D721Med (cell line): ENCODE measurements at regions not wholly inside any gene's neighbourhood (a gene's known extent, or its start where the extent isn't known, plus 50 kb on each side); places are given as distances from the start of the nearest gene placed in this dataset.

Experiments
- DNase-seq: peaks from one replicate; pipeline ENCODE4 v3.0.0; 2011; ENCODE audit warnings: low spot score; ENCODE audit not compliant: insufficient read length
- FAIRE-seq: peaks from 2 replicates; lab custom pipeline; 2011; peaks lifted over from hg19 to GRCh38; lab: Jason Lieb, UNC
- CTCF ChIP-seq: IDR thresholded peaks from 2 replicates; pipeline ENCODE4 v1.5.1; 2012; ENCODE audit warnings: mild to moderate bottlenecking, control low read depth; ENCODE audit not compliant: insufficient read depth; ENCODE audit errors: missing control alignments

GRCh38 chr18:22666411-22666940 is 248.8 kb upstream of the CTAGE1 start:
- TF ChIP-seq CTCF: no peak
- DNase-seq: no peak
- no peak for FAIRE-seq

- FAIRE-seq: no peak
- TF ChIP-seq CTCF: no peak
- no peak for DNase-seq
Observed at GRCh38 chr18:22667156-22667555, 249.4 kb upstream of the CTAGE1 start.

- no peak for DNase-seq
- FAIRE-seq: no peak
- no peak for TF ChIP-seq CTCF
Observed at GRCh38 chr18:22667616-22668422, 250.1 kb upstream of the CTAGE1 start.

GRCh38 chr18:22668496-22668895 is 250.8 kb upstream of the CTAGE1 start:
- no peak for TF ChIP-seq CTCF
- no peak for DNase-seq
- FAIRE-seq: no peak

GRCh38 chr18:22670914-22671313 is 253.2 kb upstream of the CTAGE1 start:
- DNase-seq (no peak), FAIRE-seq (no peak)
- TF ChIP-seq CTCF: no peak

GRCh38 chr18:22673182-22673862 is 255.6 kb upstream of the CTAGE1 start:
- no peak for TF ChIP-seq CTCF
- DNase-seq (no peak), FAIRE-seq (no peak)
